ENCODE measurements at regions not wholly inside any gene's neighbourhood (a gene's known extent, or its start where the extent isn't known, plus 50 kb on each side); places are given as distances from the start of the nearest gene placed in this dataset.

- Mint-ChIP-seq H3K27me3 (ENCODE audit: insufficient read depth) (no peaks in the 10 kb centered on the region), H3K9me3 (peaks cover 16% of the 10 kb centered on the region), H3K4me3 (no peak overlapping the region), H3K36me3 (ENCODE audit: low read depth) (no peaks in the 10 kb centered on the region), H3K27ac (peak overlapping the region; percentile 50), H3K4me1 (peaks cover 29% of the 10 kb centered on the region)
- 14 to 75% methylated on average over 1 to 2 of the region's 2 CpGs for WGBS, 2 experiments (ENCODE audit: insufficient coverage in 1 of 2, insufficient read length in 1 of 2)
- H3K9ac ChIP-seq (ENCODE audit: extremely low read depth, low read length, poor library complexity, severe bottlenecking) = no peak overlapping the region
- H3K27ac ChIP-seq (ENCODE audit: low read depth, low read length) = no peak overlapping the region
- no peaks in the 10 kb centered on the region for H3K4me1 ChIP-seq (ENCODE audit: control insufficient read depth, insufficient read depth, low read length)
- H3K4me3 ChIP-seq (ENCODE audit: low read length) = no peak overlapping the region
- no peak for TF ChIP-seq CTCF (conservative IDR thresholded peaks at IDR 0.05)
- no peaks in the 10 kb centered on the region for H3K27me3 ChIP-seq (ENCODE audit: control insufficient read depth, insufficient read depth, low read length, poor library complexity, severe bottlenecking)
- no peaks in the 10 kb centered on the region for H3K36me3 ChIP-seq (ENCODE audit: control insufficient read depth, insufficient read depth, low read length)
- no peak for DNase-seq
- H3K9me3 ChIP-seq (ENCODE audit: control insufficient read depth, low read length) = peaks cover 13% of the 10 kb centered on the region
Observed at GRCh38 chr14:97705107-97705506, 907.9 kb downstream of the VRK1 start.

GRCh38 chr14:97705976-97706375, 908.8 kb downstream of the VRK1 start:
- H3K9me3 ChIP-seq (ENCODE audit: control insufficient read depth, low read length) = peaks cover 9% of the 10 kb centered on the region
- Mint-ChIP-seq H3K36me3 (ENCODE audit: low read depth) (no peaks in the 10 kb centered on the region), H3K27me3 (ENCODE audit: insufficient read depth) (no peaks in the 10 kb centered on the region), H3K27ac (no peak overlapping the region), H3K9me3 (peaks cover 12% of the 10 kb centered on the region), H3K4me1 (peaks cover 29% of the 10 kb centered on the region), H3K4me3 (no peak overlapping the region)
- H3K4me1 ChIP-seq (ENCODE audit: control insufficient read depth, insufficient read depth, low read length) = no peaks in the 10 kb centered on the region
- H3K36me3 ChIP-seq (ENCODE audit: control insufficient read depth, insufficient read depth, low read length) = no peaks in the 10 kb centered on the region
- H3K27ac ChIP-seq (ENCODE audit: low read depth, low read length) = no peak overlapping the region
- no peaks in the 10 kb centered on the region for H3K27me3 ChIP-seq (ENCODE audit: control insufficient read depth, insufficient read depth, low read length, poor library complexity, severe bottlenecking)
- 93 to 100% methylated on average over 2 of the region's 2 CpGs for WGBS, 2 experiments (ENCODE audit: insufficient coverage in 1 of 2, insufficient read length in 1 of 2)
- no peak overlapping the region for H3K4me3 ChIP-seq (ENCODE audit: low read length)
- DNase-seq = no peak
- no peak overlapping the region for H3K9ac ChIP-seq (ENCODE audit: extremely low read depth, low read length, poor library complexity, severe bottlenecking)
- no peak for TF ChIP-seq CTCF (conservative IDR thresholded peaks at IDR 0.05)

- no peaks in the 10 kb centered on the region for H3K4me1 ChIP-seq (ENCODE audit: control insufficient read depth, insufficient read depth, low read length)
- no peak overlapping the region for H3K4me3 ChIP-seq (ENCODE audit: low read length)
- H3K27ac Mint-ChIP-seq = no peak overlapping the region
- H3K36me3 ChIP-seq (ENCODE audit: control insufficient read depth, insufficient read depth, low read length) = no peaks in the 10 kb centered on the region
- H3K27me3 ChIP-seq (ENCODE audit: control insufficient read depth, insufficient read depth, low read length, poor library complexity, severe bottlenecking) = no peaks in the 10 kb centered on the region
- no peak overlapping the region for H3K4me3 Mint-ChIP-seq
- no peaks in the 10 kb centered on the region for H3K27me3 Mint-ChIP-seq (ENCODE audit: insufficient read depth)
- TF ChIP-seq CTCF (conservative IDR thresholded peaks at IDR 0.05) = no peak
- no peaks in the 10 kb centered on the region for H3K36me3 Mint-ChIP-seq (ENCODE audit: low read depth)
- DNase-seq = no peak
- no peak overlapping the region for H3K9ac ChIP-seq (ENCODE audit: extremely low read depth, low read length, poor library complexity, severe bottlenecking)
- WGBS, 2 experiments (ENCODE audit: insufficient coverage in 1 of 2, insufficient read length in 1 of 2) = 86% methylated on average over 2 of the region's 2 CpGs; no CpG with 5 or more reads in 1 of the 2 experiments
- H3K9me3 ChIP-seq (ENCODE audit: control insufficient read depth, low read length) = peaks cover 9% of the 10 kb centered on the region
- peaks cover 36% of the 10 kb centered on the region for H3K4me1 Mint-ChIP-seq
- no peak overlapping the region for H3K27ac ChIP-seq (ENCODE audit: low read depth, low read length)
- H3K9me3 Mint-ChIP-seq = peaks cover 12% of the 10 kb centered on the region
Observed at GRCh38 chr14:97706819-97707218, 909.6 kb downstream of the VRK1 start.

Measured in endodermal cell (in vitro differentiated cells).